ENCODE measurements at regions not wholly inside any gene's neighbourhood (a gene's known extent, or its start where the extent isn't known, plus 50 kb on each side); places are given as distances from the start of the nearest gene placed in this dataset.

DNA sequence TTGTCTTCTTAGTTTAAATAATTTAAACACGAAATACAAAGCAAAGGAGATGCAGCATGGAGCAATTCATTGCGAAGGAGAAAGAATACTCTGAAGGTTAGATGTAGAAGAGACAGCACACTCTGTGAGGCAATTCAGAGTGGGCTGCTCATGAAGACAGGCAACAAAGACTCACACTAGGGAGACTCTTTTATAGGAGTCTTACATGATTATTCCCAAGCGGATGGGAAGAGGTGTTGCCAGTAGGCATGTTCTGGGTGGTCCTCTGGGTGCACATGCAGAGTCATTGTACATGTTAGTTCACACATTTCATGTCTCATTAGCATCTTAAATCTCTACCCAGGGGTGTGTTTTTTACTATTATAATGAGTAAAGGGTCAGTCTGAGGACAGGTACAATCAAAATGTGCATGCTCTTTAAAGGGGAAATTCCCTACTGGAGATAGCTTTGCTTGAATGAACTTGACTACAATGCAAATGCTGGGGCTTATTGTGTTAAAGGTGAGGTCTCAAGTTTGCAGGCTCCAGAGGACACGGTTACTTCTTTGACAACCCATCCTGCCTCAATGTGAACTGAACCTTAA lies 275.5 kb downstream of the CDH19 start:
- no peaks in the 10 kb centered on the region for H4K20me1 ChIP-seq (ENCODE audit: control insufficient read depth, insufficient read depth)
- ChIA-PET SMC1A (ENCODE audit: uncharacterized antibody, unreplicated experiment) (no interaction called here), CTCF (no interaction called here), POLR2A (no interaction called here), RAD21 (ENCODE audit: unreplicated experiment) (no interaction called here)
- ATAC-seq (no peak; the same call in 2 of the 3 replicates), DNase-seq (ENCODE audit: low read depth, low spot score) (no peak), FAIRE-seq (no peak)
- intact Hi-C loops (cut with micrococcal nuclease; ENCODE audit: unreplicated experiment) (no loop called here), in situ Hi-C loops (cut with MboI) (no loop called here)
- no peak overlapping the region for H3K9ac ChIP-seq (ENCODE audit: control insufficient read depth, insufficient read depth, low read length)
- no peaks in the 10 kb centered on the region for H3K79me2 ChIP-seq (ENCODE audit: control insufficient read depth, insufficient read depth, low read length)
- WGBS (ENCODE audit: insufficient coverage, insufficient replicate concordance, low lambda C conversion rate, missing lambda C conversion rate): 26% methylated on average over 4 of the region's 4 CpGs
- no TSS peak for BruUV-seq (replicated peaks)
- no peaks in the 10 kb centered on the region for H3K9me3 ChIP-seq (replicated peaks; ENCODE audit: control insufficient read depth, insufficient read depth, low read length)
- no peak overlapping the region for H2AFZ ChIP-seq (ENCODE audit: control insufficient read depth, low read depth, low read length)
- no peaks in the 10 kb centered on the region for H3K27me3 ChIP-seq (replicated peaks in 1 of 2; ENCODE audit: control insufficient read depth in 2 of 2, insufficient read depth in 2 of 2, low read length in 1 of 2)
- H3K4me2 ChIP-seq (ENCODE audit: control insufficient read depth, insufficient read depth): no peak overlapping the region
- H3K4me1 ChIP-seq (ENCODE audit: control insufficient read depth, insufficient read depth, low read length): no peaks in the 10 kb centered on the region
- no peak overlapping the region for H3K27ac ChIP-seq (ENCODE audit: control insufficient read depth, insufficient read depth)
- H3K36me3 ChIP-seq (ENCODE audit: control insufficient read depth in 2 of 2, insufficient read depth in 2 of 2, low read length in 1 of 2): no peaks in the 10 kb centered on the region
- H3K4me3 ChIP-seq: no peak overlapping the region
- TF ChIP-seq, protein P1, sequence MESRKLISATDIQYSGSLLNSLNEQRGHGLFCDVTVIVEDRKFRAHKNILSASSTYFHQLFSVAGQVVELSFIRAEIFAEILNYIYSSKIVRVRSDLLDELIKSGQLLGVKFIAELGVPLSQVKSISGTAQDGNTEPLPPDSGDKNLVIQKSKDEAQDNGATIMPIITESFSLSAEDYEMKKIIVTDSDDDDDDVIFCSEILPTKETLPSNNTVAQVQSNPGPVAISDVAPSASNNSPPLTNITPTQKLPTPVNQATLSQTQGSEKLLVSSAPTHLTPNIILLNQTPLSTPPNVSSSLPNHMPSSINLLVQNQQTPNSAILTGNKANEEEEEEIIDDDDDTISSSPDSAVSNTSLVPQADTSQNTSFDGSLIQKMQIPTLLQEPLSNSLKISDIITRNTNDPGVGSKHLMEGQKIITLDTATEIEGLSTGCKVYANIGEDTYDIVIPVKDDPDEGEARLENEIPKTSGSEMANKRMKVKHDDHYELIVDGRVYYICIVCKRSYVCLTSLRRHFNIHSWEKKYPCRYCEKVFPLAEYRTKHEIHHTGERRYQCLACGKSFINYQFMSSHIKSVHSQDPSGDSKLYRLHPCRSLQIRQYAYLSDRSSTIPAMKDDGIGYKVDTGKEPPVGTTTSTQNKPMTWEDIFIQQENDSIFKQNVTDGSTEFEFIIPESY (IDR thresholded peaks at IDR 0.05): no peak
- TF ChIP-seq ZNF384 (IDR thresholded peaks at IDR 0.05; ENCODE audit: borderline replicate concordance, low read depth, low read length): no peak
- TF ChIP-seq IKZF1 (conservative IDR thresholded peaks at IDR 0.05): no peak
- TF ChIP-seq, protein P2, sequence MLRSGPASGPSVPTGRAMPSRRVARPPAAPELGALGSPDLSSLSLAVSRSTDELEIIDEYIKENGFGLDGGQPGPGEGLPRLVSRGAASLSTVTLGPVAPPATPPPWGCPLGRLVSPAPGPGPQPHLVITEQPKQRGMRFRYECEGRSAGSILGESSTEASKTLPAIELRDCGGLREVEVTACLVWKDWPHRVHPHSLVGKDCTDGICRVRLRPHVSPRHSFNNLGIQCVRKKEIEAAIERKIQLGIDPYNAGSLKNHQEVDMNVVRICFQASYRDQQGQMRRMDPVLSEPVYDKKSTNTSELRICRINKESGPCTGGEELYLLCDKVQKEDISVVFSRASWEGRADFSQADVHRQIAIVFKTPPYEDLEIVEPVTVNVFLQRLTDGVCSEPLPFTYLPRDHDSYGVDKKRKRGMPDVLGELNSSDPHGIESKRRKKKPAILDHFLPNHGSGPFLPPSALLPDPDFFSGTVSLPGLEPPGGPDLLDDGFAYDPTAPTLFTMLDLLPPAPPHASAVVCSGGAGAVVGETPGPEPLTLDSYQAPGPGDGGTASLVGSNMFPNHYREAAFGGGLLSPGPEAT (IDR thresholded peaks at IDR 0.05; ENCODE audit: low read depth): no peak
- no peak for TF ChIP-seq SMAD1 (IDR thresholded peaks at IDR 0.05; ENCODE audit: low read depth, partially characterized antibody)
- TF ChIP-seq HDGF (IDR thresholded peaks at IDR 0.05): no peak
- TF ChIP-seq, protein P3, sequence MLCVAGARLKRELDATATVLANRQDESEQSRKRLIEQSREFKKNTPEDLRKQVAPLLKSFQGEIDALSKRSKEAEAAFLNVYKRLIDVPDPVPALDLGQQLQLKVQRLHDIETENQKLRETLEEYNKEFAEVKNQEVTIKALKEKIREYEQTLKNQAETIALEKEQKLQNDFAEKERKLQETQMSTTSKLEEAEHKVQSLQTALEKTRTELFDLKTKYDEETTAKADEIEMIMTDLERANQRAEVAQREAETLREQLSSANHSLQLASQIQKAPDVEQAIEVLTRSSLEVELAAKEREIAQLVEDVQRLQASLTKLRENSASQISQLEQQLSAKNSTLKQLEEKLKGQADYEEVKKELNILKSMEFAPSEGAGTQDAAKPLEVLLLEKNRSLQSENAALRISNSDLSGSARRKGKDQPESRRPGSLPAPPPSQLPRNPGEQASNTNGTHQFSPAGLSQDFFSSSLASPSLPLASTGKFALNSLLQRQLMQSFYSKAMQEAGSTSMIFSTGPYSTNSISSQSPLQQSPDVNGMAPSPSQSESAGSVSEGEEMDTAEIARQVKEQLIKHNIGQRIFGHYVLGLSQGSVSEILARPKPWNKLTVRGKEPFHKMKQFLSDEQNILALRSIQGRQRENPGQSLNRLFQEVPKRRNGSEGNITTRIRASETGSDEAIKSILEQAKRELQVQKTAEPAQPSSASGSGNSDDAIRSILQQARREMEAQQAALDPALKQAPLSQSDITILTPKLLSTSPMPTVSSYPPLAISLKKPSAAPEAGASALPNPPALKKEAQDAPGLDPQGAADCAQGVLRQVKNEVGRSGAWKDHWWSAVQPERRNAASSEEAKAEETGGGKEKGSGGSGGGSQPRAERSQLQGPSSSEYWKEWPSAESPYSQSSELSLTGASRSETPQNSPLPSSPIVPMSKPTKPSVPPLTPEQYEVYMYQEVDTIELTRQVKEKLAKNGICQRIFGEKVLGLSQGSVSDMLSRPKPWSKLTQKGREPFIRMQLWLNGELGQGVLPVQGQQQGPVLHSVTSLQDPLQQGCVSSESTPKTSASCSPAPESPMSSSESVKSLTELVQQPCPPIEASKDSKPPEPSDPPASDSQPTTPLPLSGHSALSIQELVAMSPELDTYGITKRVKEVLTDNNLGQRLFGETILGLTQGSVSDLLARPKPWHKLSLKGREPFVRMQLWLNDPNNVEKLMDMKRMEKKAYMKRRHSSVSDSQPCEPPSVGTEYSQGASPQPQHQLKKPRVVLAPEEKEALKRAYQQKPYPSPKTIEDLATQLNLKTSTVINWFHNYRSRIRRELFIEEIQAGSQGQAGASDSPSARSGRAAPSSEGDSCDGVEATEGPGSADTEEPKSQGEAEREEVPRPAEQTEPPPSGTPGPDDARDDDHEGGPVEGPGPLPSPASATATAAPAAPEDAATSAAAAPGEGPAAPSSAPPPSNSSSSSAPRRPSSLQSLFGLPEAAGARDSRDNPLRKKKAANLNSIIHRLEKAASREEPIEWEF (IDR thresholded peaks at IDR 0.05; ENCODE audit: insufficient replicate concordance, low read depth, low read length): no peak
- TF ChIP-seq, protein P4, sequence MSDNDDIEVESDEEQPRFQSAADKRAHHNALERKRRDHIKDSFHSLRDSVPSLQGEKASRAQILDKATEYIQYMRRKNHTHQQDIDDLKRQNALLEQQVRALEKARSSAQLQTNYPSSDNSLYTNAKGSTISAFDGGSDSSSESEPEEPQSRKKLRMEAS (IDR thresholded peaks at IDR 0.05; ENCODE audit: low read depth, low read length): no peak
- no peak for TF ChIP-seq SMAD5 (IDR thresholded peaks at IDR 0.05; ENCODE audit: low read depth)
- TF ChIP-seq, protein P5, sequence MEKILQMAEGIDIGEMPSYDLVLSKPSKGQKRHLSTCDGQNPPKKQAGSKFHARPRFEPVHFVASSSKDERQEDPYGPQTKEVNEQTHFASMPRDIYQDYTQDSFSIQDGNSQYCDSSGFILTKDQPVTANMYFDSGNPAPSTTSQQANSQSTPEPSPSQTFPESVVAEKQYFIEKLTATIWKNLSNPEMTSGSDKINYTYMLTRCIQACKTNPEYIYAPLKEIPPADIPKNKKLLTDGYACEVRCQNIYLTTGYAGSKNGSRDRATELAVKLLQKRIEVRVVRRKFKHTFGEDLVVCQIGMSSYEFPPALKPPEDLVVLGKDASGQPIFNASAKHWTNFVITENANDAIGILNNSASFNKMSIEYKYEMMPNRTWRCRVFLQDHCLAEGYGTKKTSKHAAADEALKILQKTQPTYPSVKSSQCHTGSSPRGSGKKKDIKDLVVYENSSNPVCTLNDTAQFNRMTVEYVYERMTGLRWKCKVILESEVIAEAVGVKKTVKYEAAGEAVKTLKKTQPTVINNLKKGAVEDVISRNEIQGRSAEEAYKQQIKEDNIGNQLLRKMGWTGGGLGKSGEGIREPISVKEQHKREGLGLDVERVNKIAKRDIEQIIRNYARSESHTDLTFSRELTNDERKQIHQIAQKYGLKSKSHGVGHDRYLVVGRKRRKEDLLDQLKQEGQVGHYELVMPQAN (conservative IDR thresholded peaks at IDR 0.05): no peak
- TF ChIP-seq YY1 (IDR thresholded peaks at IDR 0.05; ENCODE audit: low read depth, low read length): no peak
- TF ChIP-seq MYB (IDR thresholded peaks at IDR 0.05; ENCODE audit: borderline replicate concordance, low read depth, low read length): no peak
- TF ChIP-seq NFYB (IDR thresholded peaks at IDR 0.05; ENCODE audit: insufficient read depth, low read depth, low read length): no peak
- TF ChIP-seq WRNIP1 (IDR thresholded peaks at IDR 0.05; ENCODE audit: borderline replicate concordance, low read depth, low read length): no peak
